MM.1S (cell line): ENCODE measurements at regions not wholly inside any gene's neighbourhood (a gene's known extent, or its start where the extent isn't known, plus 50 kb on each side); places are given as distances from the start of the nearest gene placed in this dataset.

ENCODE experiments used
- DNase-seq: peaks from one replicate; pipeline ENCODE4 v3.0.0-alpha.2; 2015
- H2AFZ ChIP-seq: fragments of 300-600 bp; sonication (generic); 2 replicates; pipeline ENCODE4 v1.6.0; 2016; ENCODE audit warnings: antibody characterized with exemption, low read length
- H3F3A ChIP-seq: fragments of 300-600 bp; sonication (generic); 2 replicates; pipeline ENCODE4 v1.6.1; 2016; ENCODE audit warnings: mild to moderate bottlenecking, antibody characterized with exemption, low read length, moderate library complexity, mixed read lengths; ENCODE audit not compliant: insufficient read depth
- H3K27ac ChIP-seq: fragments of 300-600 bp; sonication (generic); 2 replicates; pipeline ENCODE4 v1.5.1; 2016; ENCODE audit warnings: mild to moderate bottlenecking, low read length
- H3K27me3 ChIP-seq: fragments of 300-600 bp; sonication (generic); replicated peaks from 2 replicates; pipeline ENCODE4 v1.6.0; 2016; ENCODE audit warnings: low read length; ENCODE audit not compliant: insufficient read depth
- H3K36me3 ChIP-seq: fragments of 300-600 bp; sonication (generic); replicated peaks from 2 replicates; pipeline ENCODE4 v1.6.1; 2016; ENCODE audit warnings: mild to moderate bottlenecking, low read length, mixed read lengths; ENCODE audit not compliant: insufficient read depth
- H3K4me1 ChIP-seq: fragments of 300-600 bp; sonication (generic); 2 replicates; pipeline ENCODE4 v1.6.1; 2016; ENCODE audit warnings: low read length, mixed read lengths
- H3K4me2 ChIP-seq: fragments of 300-600 bp; sonication (generic); 2 replicates; pipeline ENCODE4 v1.6.0; 2016; ENCODE audit warnings: low read depth, low read length
- H3K4me3 ChIP-seq: fragments of 300-600 bp; sonication (generic); 2 replicates; pipeline ENCODE4 v1.5.1; 2016; ENCODE audit warnings: low read length, mixed read lengths
- H3K79me2 ChIP-seq: fragments of 300-600 bp; sonication (generic); 2 replicates; pipeline ENCODE4 v1.6.1; 2016; ENCODE audit warnings: mixed run types, low read length, mixed read lengths
- H3K9ac ChIP-seq: fragments of 300-600 bp; sonication (generic); 2 replicates; pipeline ENCODE4 v1.6.1; 2016; ENCODE audit warnings: low read length, mixed read lengths
- H3K9me2 ChIP-seq: fragments of 300-600 bp; sonication (generic); replicated peaks from 2 replicates; pipeline ENCODE4 v1.6.1; 2016; ENCODE audit warnings: mild to moderate bottlenecking, low read length, mixed read lengths; ENCODE audit not compliant: insufficient read depth
- H3K9me3 ChIP-seq: fragments of 300-600 bp; sonication (generic); replicated peaks from 2 replicates; pipeline ENCODE4 v1.6.1; 2016; ENCODE audit warnings: mild to moderate bottlenecking, low read length, mixed read lengths; ENCODE audit not compliant: insufficient read depth
- H4K20me1 ChIP-seq: fragments of 300-600 bp; sonication (generic); 2 replicates; pipeline ENCODE4 v1.6.1; 2016; ENCODE audit warnings: mild to moderate bottlenecking, low read length, moderate library complexity, mixed read lengths; ENCODE audit not compliant: insufficient read depth
- CTCF ChIP-seq: fragments of 300-600 bp; sonication (generic); IDR thresholded peaks from 2 replicates; pipeline ENCODE4 v1.5.1; 2016; ENCODE audit warnings: antibody characterized with exemption, low read length, mixed read lengths
- EZH2 ChIP-seq: fragments of 300-600 bp; sonication (generic); optimal IDR thresholded peaks from 2 replicates; pipeline ENCODE3; 2017; ENCODE audit warnings: low read depth, mild to moderate bottlenecking, antibody characterized with exemption, low read length, mixed read lengths
- EZH2phosphoT487 ChIP-seq: fragments of 300-600 bp; sonication (generic); IDR thresholded peaks from 2 replicates; pipeline ENCODE4 v1.6.1; 2018; ENCODE audit warnings: antibody characterized with exemption, low read length

GRCh38 chr2:183244300-183244844 is 120.1 kb downstream of the NUP35 start:
- H3K79me2 ChIP-seq, result no peaks in the 10 kb centered on the region
- H2AFZ ChIP-seq, result no peak overlapping the region
- H3K4me2 ChIP-seq, result no peak overlapping the region
- no peaks in the 10 kb centered on the region for H3K9me3 ChIP-seq
- H3F3A ChIP-seq, result no peaks in the 10 kb centered on the region
- no peak for DNase-seq
- H3K27ac ChIP-seq, result no peak overlapping the region
- no peak overlapping the region for H3K9ac ChIP-seq
- H3K27me3 ChIP-seq, result no peaks in the 10 kb centered on the region
- H3K4me3 ChIP-seq, result no peak overlapping the region
- H3K36me3 ChIP-seq, result no peaks in the 10 kb centered on the region
- H3K4me1 ChIP-seq, result no peaks in the 10 kb centered on the region
- TF ChIP-seq CTCF (no peak), EZH2 (no peak), EZH2phosphoT487 (no peak)
- no peaks in the 10 kb centered on the region for H3K9me2 ChIP-seq
- H4K20me1 ChIP-seq, result no peaks in the 10 kb centered on the region

GRCh38 chr2:183248866-183249567 is 124.8 kb downstream of the NUP35 start:
- H3K4me3 ChIP-seq, result no peak overlapping the region
- H3K4me2 ChIP-seq, result no peak overlapping the region
- no peaks in the 10 kb centered on the region for H3F3A ChIP-seq
- no peaks in the 10 kb centered on the region for H3K79me2 ChIP-seq
- peak; percentile 17 for DNase-seq
- H3K27ac ChIP-seq, result no peak overlapping the region
- H3K9ac ChIP-seq, result no peak overlapping the region
- no peaks in the 10 kb centered on the region for H3K27me3 ChIP-seq
- H3K4me1 ChIP-seq, result no peaks in the 10 kb centered on the region
- no peaks in the 10 kb centered on the region for H3K36me3 ChIP-seq
- no peak overlapping the region for H2AFZ ChIP-seq
- H3K9me2 ChIP-seq, result no peaks in the 10 kb centered on the region
- peak; percentile 53 for TF ChIP-seq CTCF
- no peak for TF ChIP-seq EZH2phosphoT487
- TF ChIP-seq EZH2, result no peak
- H4K20me1 ChIP-seq, result no peaks in the 10 kb centered on the region
- H3K9me3 ChIP-seq, result no peaks in the 10 kb centered on the region

GRCh38 chr2:183250061-183250460 is 125.8 kb downstream of the NUP35 start:
- no peak overlapping the region for H2AFZ ChIP-seq
- DNase-seq, result no peak
- H3K9me2 ChIP-seq, result no peaks in the 10 kb centered on the region
- H3K27ac ChIP-seq, result no peak overlapping the region
- no peaks in the 10 kb centered on the region for H3K4me1 ChIP-seq
- no peaks in the 10 kb centered on the region for H4K20me1 ChIP-seq
- H3K4me3 ChIP-seq, result no peak overlapping the region
- H3K36me3 ChIP-seq, result no peaks in the 10 kb centered on the region
- no peaks in the 10 kb centered on the region for H3K27me3 ChIP-seq
- no peaks in the 10 kb centered on the region for H3F3A ChIP-seq
- TF ChIP-seq EZH2 (no peak), EZH2phosphoT487 (no peak), CTCF (no peak)
- H3K79me2 ChIP-seq, result no peaks in the 10 kb centered on the region
- H3K9me3 ChIP-seq, result no peaks in the 10 kb centered on the region
- H3K4me2 ChIP-seq, result no peak overlapping the region
- no peak overlapping the region for H3K9ac ChIP-seq
